Trophoblast cell (in vitro differentiated cells and primary cell): ENCODE measurements at regions not wholly inside any gene's neighbourhood (a gene's known extent, or its start where the extent isn't known, plus 50 kb on each side); places are given as distances from the start of the nearest gene placed in this dataset.
A peak's percentile ranks its signal among the peaks of the same experiment; 100 is the strongest.
"Not testable (repeated sequence)": the region's sequence is repeated elsewhere in the genome, so short reads cannot be mapped to it uniquely, and the experiment has no call there.

Experiments
- DNase-seq, 2 donors: peaks; one replicate each; pipeline ENCODE4 v3.0.0-alpha.2; 2016
- H2AFZ ChIP-seq: 2 replicates; pipeline ENCODE4 v1.6.1; 2013; ENCODE audit warnings: low read length, moderate library complexity, mild to moderate bottlenecking; ENCODE audit not compliant: insufficient read depth, poor library complexity
- H2AK5ac ChIP-seq: 2 replicates; pipeline ENCODE4 v1.6.1; 2013; ENCODE audit warnings: mild to moderate bottlenecking, low read length
- H2BK120ac ChIP-seq: 2 replicates; pipeline ENCODE4 v1.6.1; 2013; ENCODE audit warnings: low read length, mild to moderate bottlenecking, moderate library complexity; ENCODE audit not compliant: insufficient read depth, poor library complexity
- H2BK12ac ChIP-seq: 2 replicates; pipeline ENCODE4 v1.6.1; 2013; ENCODE audit warnings: mild to moderate bottlenecking, low read length, moderate library complexity
- H2BK5ac ChIP-seq: 2 replicates; pipeline ENCODE4 v1.6.1; 2013; ENCODE audit warnings: low read length, low read depth, moderate library complexity, mild to moderate bottlenecking; ENCODE audit not compliant: poor library complexity
- H3K14ac ChIP-seq: 2 replicates; pipeline ENCODE4 v1.6.1; 2013; ENCODE audit warnings: mild to moderate bottlenecking, low read length
- H3K18ac ChIP-seq: 2 replicates; pipeline ENCODE4 v1.6.1; 2013; ENCODE audit warnings: mild to moderate bottlenecking, low read length
- H3K23ac ChIP-seq: 2 replicates; pipeline ENCODE4 v1.6.1; 2013; ENCODE audit warnings: low read length
- H3K27ac ChIP-seq: 2 replicates; pipeline ENCODE4 v1.5.1; 2013; ENCODE audit warnings: low read depth, mild to moderate bottlenecking, inconsistent platforms, low read length, moderate library complexity
- H3K27me3 ChIP-seq: 2 replicates; pipeline ENCODE4 v1.6.1; 2013; ENCODE audit warnings: inconsistent platforms, mild to moderate bottlenecking, low read length, moderate library complexity; ENCODE audit not compliant: insufficient read depth
- H3K36me3 ChIP-seq, 2 experiments: 1 replicate in 1 of 2; 2 replicates in 1 of 2; pipeline ENCODE4 v1.6.1; 2013; ENCODE audit warnings: low read length in 2 of 2, mild to moderate bottlenecking in 2 of 2, moderate library complexity in 1 of 2; ENCODE audit not compliant: insufficient read depth in 2 of 2, control insufficient read depth in 1 of 2
- H3K4ac ChIP-seq: 2 replicates; pipeline ENCODE4 v1.6.1; 2013; ENCODE audit warnings: low read depth, mild to moderate bottlenecking, low read length, moderate library complexity
- H3K4me1 ChIP-seq, 2 experiments: 1 replicate in 1 of 2; 2 replicates in 1 of 2; pipeline ENCODE4 v1.6.1; 2013; ENCODE audit warnings: low read length in 2 of 2, mild to moderate bottlenecking in 2 of 2, moderate library complexity in 1 of 2; ENCODE audit not compliant: insufficient read depth in 2 of 2, control insufficient read depth in 1 of 2
- H3K4me2 ChIP-seq: 2 replicates; pipeline ENCODE4 v1.6.1; 2013; ENCODE audit warnings: inconsistent platforms, mild to moderate bottlenecking, low read length, moderate library complexity
- H3K4me3 ChIP-seq: 2 replicates; pipeline ENCODE4 v1.5.1; 2013; ENCODE audit warnings: mild to moderate bottlenecking, low read depth, low read length, inconsistent platforms
- H3K79me1 ChIP-seq: one replicate; pipeline ENCODE4 v1.6.1; 2013; ENCODE audit warnings: low read length
- H3K79me2 ChIP-seq: 2 replicates; pipeline ENCODE4 v1.6.1; 2013; ENCODE audit warnings: low read length, mild to moderate bottlenecking; ENCODE audit not compliant: control insufficient read depth, insufficient read depth, poor library complexity
- H3K9ac ChIP-seq: 2 replicates; pipeline ENCODE4 v1.6.1; 2013; ENCODE audit warnings: mild to moderate bottlenecking, low read length
- H3K9me3 ChIP-seq: 2 replicates; pipeline ENCODE4 v1.6.1; 2013; ENCODE audit warnings: low read depth, mild to moderate bottlenecking, control low read depth, inconsistent platforms, low read length; ENCODE audit not compliant: insufficient read depth
- H4K12ac ChIP-seq: 2 replicates; pipeline ENCODE4 v1.6.1; 2013; ENCODE audit warnings: low read depth, mild to moderate bottlenecking, low read length, moderate library complexity
- H4K8ac ChIP-seq: 2 replicates; pipeline ENCODE4 v1.6.1; 2013; ENCODE audit warnings: low read depth, mild to moderate bottlenecking, low read length, moderate library complexity
- H4K91ac ChIP-seq: one replicate; pipeline ENCODE4 v1.6.1; 2013; ENCODE audit warnings: low read depth, mild to moderate bottlenecking, low read length, moderate library complexity
- WGBS: extraction: QIAGEN DNeasy Blood & Tissue Kit; methylation state at CpG from one replicate; pipeline ENCODE4 v1.1.7; 2013; ENCODE audit warnings: missing lambda C conversion rate; ENCODE audit not compliant: insufficient read length, insufficient coverage; ENCODE audit errors: extremely low coverage; 5-methylcytosine and 5-hydroxymethylcytosine counted together

- H3K9me3 ChIP-seq, H4K8ac ChIP-seq, H4K91ac ChIP-seq, DNase-seq, H3K18ac ChIP-seq, H3K4me2 ChIP-seq, H2BK5ac ChIP-seq, H2BK12ac ChIP-seq, H3K4me1 ChIP-seq, H3K9ac ChIP-seq, H4K12ac ChIP-seq, H3K79me2 ChIP-seq, H2BK120ac ChIP-seq, H3K4ac ChIP-seq, H3K4me3 ChIP-seq, H2AFZ ChIP-seq, H2AK5ac ChIP-seq, H3K79me1 ChIP-seq, H3K27me3 ChIP-seq, H3K36me3 ChIP-seq, H3K14ac ChIP-seq, H3K23ac ChIP-seq, H3K27ac ChIP-seq: not testable (repeated sequence)
- no CpG with 5 or more reads among the region's 2 CpGs for WGBS
Measured at GRCh38 chr5:34186108-34186507, 143.1 kb upstream of the C1QTNF3 start.

GRCh38 chr5:34186865-34187264 lies 143.9 kb upstream of the C1QTNF3 start:
- H2AFZ ChIP-seq, H2BK120ac ChIP-seq, H3K23ac ChIP-seq, H3K4me1 ChIP-seq, H3K4me2 ChIP-seq, H3K4ac ChIP-seq, H3K79me1 ChIP-seq, H3K27me3 ChIP-seq, H4K12ac ChIP-seq, H2BK12ac ChIP-seq, H4K8ac ChIP-seq, H3K14ac ChIP-seq, H3K36me3 ChIP-seq, H3K4me3 ChIP-seq, H4K91ac ChIP-seq, H2BK5ac ChIP-seq, H3K9ac ChIP-seq, H3K27ac ChIP-seq, H2AK5ac ChIP-seq, DNase-seq, H3K79me2 ChIP-seq, H3K9me3 ChIP-seq, H3K18ac ChIP-seq: not testable (repeated sequence)
- WGBS = no CpG with 5 or more reads among the region's 2 CpGs

- H3K9me3 ChIP-seq, H4K12ac ChIP-seq, H3K18ac ChIP-seq, H2AK5ac ChIP-seq, H3K27me3 ChIP-seq, H3K23ac ChIP-seq, H3K4ac ChIP-seq, H3K79me2 ChIP-seq, H4K91ac ChIP-seq, DNase-seq, H2BK120ac ChIP-seq, H4K8ac ChIP-seq, H3K27ac ChIP-seq, H3K14ac ChIP-seq, H2BK12ac ChIP-seq, H3K4me3 ChIP-seq, H3K4me2 ChIP-seq, H3K79me1 ChIP-seq, H2AFZ ChIP-seq, H3K4me1 ChIP-seq, H3K36me3 ChIP-seq, H2BK5ac ChIP-seq, H3K9ac ChIP-seq: not testable (repeated sequence)
- WGBS = no CpG with 5 or more reads among the region's 4 CpGs
Measured at GRCh38 chr5:34187441-34187840, 144.4 kb upstream of the C1QTNF3 start.

- no CpG with 5 or more reads among the region's 11 CpGs for WGBS
- not testable (repeated sequence) for H3K4me3 ChIP-seq, H3K23ac ChIP-seq, H3K36me3 ChIP-seq, H3K4ac ChIP-seq, H3K4me2 ChIP-seq, H4K8ac ChIP-seq, H3K79me2 ChIP-seq, H3K79me1 ChIP-seq, H2AFZ ChIP-seq, H2BK120ac ChIP-seq, H4K91ac ChIP-seq, H3K27ac ChIP-seq, H2AK5ac ChIP-seq, H3K4me1 ChIP-seq, H3K9ac ChIP-seq, H3K9me3 ChIP-seq, H4K12ac ChIP-seq, H2BK5ac ChIP-seq, H3K14ac ChIP-seq, H3K27me3 ChIP-seq, H3K18ac ChIP-seq, H2BK12ac ChIP-seq
- DNase-seq = peak; percentile 42 to 69
Measured at GRCh38 chr5:34188001-34188822, 145.2 kb upstream of the C1QTNF3 start.
